Retinal pigment epithelial cell (primary cell): ENCODE measurements at regions not wholly inside any gene's neighbourhood (a gene's known extent, or its start where the extent isn't known, plus 50 kb on each side); places are given as distances from the start of the nearest gene placed in this dataset.

Experiments
- DNase-seq: peaks from one replicate; pipeline ENCODE4 v3.0.0-alpha.2; 2010; ENCODE audit warnings: low read depth
- H3K4me3 ChIP-seq: 2 replicates; pipeline ENCODE4 v1.5.1; 2011; ENCODE audit warnings: mild to moderate bottlenecking, low read length, control low read depth, moderate library complexity
- TF ChIP-seq, protein P1 (sequence below): conservative IDR thresholded peaks from 2 replicates; pipeline ENCODE4 v1.5.1; 2011; ENCODE audit warnings: low read depth, low read length, control low read depth, inconsistent platforms

DNA sequence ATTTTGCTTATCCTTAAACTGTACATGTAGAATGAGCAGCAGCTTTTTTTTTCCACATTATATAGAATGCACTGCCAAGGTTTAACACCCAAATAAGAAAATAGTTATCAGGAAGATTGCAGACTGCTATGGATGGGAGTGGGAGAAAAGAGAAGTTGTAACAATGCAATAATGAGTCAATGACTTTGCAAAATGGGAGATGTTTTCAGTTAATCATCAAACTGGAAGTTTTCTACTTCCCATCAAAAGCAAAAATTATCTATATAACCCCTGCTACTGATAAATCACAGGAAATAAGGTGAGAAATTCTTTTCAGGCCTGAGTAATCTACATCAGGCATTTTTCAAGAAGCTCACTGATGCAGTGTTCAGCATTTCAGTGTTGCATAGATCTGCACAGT, 309.1 kb downstream of the GXYLT1 start:
- TF ChIP-seq, protein P1, sequence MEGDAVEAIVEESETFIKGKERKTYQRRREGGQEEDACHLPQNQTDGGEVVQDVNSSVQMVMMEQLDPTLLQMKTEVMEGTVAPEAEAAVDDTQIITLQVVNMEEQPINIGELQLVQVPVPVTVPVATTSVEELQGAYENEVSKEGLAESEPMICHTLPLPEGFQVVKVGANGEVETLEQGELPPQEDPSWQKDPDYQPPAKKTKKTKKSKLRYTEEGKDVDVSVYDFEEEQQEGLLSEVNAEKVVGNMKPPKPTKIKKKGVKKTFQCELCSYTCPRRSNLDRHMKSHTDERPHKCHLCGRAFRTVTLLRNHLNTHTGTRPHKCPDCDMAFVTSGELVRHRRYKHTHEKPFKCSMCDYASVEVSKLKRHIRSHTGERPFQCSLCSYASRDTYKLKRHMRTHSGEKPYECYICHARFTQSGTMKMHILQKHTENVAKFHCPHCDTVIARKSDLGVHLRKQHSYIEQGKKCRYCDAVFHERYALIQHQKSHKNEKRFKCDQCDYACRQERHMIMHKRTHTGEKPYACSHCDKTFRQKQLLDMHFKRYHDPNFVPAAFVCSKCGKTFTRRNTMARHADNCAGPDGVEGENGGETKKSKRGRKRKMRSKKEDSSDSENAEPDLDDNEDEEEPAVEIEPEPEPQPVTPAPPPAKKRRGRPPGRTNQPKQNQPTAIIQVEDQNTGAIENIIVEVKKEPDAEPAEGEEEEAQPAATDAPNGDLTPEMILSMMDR = no peak
- H3K4me3 ChIP-seq = no peak overlapping the region

DNA sequence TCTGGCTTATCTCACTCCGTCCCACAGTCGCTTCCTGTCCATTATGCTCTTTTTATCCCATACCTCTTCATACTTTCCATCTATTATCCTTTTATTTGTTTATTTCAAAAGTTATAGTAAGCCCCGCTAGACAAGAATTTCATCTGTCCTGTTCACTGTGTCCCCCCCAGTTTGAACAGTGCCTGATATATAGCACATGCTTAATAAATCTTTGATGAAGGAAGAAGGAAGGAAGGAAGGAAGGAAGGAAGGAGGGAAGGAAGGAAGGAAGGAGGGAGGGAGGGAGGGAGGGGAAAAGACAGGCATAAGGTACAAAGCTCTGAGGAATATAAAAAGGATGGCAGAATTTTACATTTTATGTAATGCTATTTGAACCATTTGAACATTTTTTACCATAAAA, 324.7 kb downstream of the GXYLT1 start:
- TF ChIP-seq, protein P1 = no peak
- DNase-seq = no peak
- H3K4me3 ChIP-seq = no peak overlapping the region

More for the DNA sequence above, 309.1 kb downstream of the GXYLT1 start:
- DNase-seq = no peak

DNA sequence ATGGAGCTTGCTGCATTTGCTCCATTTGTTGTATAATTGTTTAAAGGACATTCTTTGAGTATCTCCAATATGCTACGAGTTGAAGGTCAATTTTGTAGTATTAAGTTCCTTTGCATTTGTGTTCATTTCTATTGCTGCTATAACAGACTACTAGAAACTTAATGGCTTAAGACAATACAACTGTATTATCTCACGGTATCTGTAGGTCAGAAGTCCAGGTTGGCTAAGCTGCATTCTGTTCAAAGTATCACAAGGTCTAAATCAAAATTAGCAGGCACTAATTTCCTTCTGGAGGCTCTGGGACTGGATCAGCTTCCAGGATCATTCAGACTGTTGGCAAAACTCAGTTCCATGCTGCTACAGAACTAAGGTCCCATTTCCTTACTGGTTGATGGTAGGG, 340.6 kb downstream of the GXYLT1 start:
- no peak overlapping the region for H3K4me3 ChIP-seq
- TF ChIP-seq, protein P1 = no peak
- no peak for DNase-seq

DNA sequence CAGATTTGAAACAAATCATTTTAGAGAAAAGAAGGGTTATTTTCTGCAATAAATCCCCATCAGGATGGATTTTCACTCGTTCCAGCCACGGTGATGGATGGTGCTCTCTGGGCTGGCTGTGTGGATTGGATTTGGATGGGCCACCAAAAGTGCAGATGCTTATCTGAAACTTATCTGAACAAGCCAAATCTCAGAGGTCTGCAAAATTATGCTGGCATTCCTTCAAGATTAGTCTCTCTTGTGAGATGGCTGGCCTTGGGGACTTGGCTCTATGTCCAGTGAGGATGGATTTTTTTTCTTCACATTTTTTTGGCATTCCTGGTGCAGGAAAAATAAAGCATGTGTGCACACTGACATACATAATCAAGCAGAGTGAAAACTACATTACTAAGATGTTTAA, 341.9 kb downstream of the GXYLT1 start:
- DNase-seq = peak; percentile 3
- TF ChIP-seq, protein P1 = no peak
- no peak overlapping the region for H3K4me3 ChIP-seq

DNA sequence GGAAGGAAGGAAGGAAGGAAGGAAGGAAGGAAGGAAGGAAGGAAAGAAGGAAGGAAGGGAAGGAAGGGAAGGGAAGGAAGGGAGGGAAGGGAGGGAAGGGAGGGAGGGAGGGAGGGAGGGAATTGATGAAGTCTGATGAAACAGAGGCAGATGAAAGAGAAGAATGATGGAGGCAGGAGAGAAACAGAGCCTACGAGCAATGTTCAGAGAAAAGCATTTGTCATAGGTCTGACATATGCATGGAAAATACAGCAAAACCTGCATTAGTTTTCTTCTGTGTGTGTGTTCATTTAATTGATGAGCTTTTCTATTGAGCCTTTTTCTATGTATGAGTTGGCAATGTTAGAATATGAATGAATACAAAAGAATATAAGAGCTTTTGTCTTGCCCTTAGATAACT, 343.4 kb downstream of the GXYLT1 start:
- H3K4me3 ChIP-seq = no peak overlapping the region
- DNase-seq = no peak
- TF ChIP-seq, protein P1 = no peak

DNA sequence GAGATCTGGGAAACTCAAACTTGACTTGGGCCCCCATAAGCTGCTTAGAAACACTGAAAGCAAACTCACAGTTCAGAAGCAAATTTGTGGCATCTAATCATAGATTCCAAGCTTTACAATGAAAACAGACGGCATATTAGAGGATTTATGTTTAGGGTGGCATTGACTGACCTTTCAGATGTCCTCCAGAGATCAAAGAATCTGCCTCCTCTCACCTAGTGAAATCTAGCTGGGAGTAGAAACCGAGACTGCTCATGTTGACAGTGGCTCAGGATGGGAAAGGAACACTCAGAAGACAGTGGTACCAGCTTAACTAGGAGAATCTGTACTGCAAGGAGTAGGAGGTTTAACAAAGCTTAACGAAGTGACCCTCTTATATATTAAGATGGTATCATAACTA, 345.0 kb downstream of the GXYLT1 start:
- DNase-seq = no peak
- TF ChIP-seq, protein P1 = no peak
- H3K4me3 ChIP-seq = no peak overlapping the region

DNA sequence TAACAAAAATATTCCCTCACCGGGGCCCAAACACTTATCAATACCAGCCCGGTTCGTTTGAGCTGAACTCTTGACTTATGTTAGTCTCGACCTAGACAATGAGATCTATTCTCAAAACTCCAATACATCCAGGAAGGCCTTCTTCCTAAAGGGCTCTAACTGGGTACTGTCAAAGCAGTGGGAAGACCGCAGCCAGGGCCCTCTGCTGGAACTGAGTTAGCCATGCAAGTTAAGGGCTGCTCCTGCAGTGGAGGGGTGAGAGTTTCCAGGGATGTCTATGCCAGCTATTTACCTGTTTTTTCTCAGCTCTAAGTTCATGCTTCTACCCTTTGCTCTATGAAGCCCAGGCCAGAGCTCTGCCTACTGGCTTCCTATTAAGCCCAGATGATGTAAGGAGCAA, 348.8 kb downstream of the GXYLT1 start:
- H3K4me3 ChIP-seq = no peak overlapping the region
- DNase-seq = no peak
- TF ChIP-seq, protein P1 = peak; percentile 11
